Endothelial cell (in vitro differentiated cells): ENCODE measurements at regions not wholly inside any gene's neighbourhood (a gene's known extent, or its start where the extent isn't known, plus 50 kb on each side); places are given as distances from the start of the nearest gene placed in this dataset.

Experiments
- DNase-seq: peaks from one replicate; pipeline ENCODE4 v3.0.0; 2021; ENCODE audit warnings: low spot score
- H3K27ac Mint-ChIP-seq: one replicate; pipeline ENCODE4 v1.8.0; 2021; ENCODE audit warnings: mixed read lengths, inconsistent platforms; ENCODE audit not compliant: unreplicated experiment
- H3K27me3 Mint-ChIP-seq: one replicate; pipeline ENCODE4 v1.8.0; 2021; ENCODE audit warnings: mild to moderate bottlenecking, moderate library complexity, mixed read lengths, inconsistent platforms; ENCODE audit not compliant: unreplicated experiment
- H3K36me3 Mint-ChIP-seq: one replicate; pipeline ENCODE4 v1.8.0; 2021; ENCODE audit warnings: mild to moderate bottlenecking, low read depth, mixed read lengths, inconsistent platforms; ENCODE audit not compliant: unreplicated experiment
- H3K4me1 Mint-ChIP-seq: one replicate; pipeline ENCODE4 v1.8.0; 2021; ENCODE audit warnings: mild to moderate bottlenecking, mixed read lengths, inconsistent platforms; ENCODE audit not compliant: unreplicated experiment
- H3K4me3 Mint-ChIP-seq: one replicate; pipeline ENCODE4 v1.8.0; 2021; ENCODE audit warnings: mild to moderate bottlenecking, mixed read lengths, inconsistent platforms; ENCODE audit not compliant: unreplicated experiment
- H3K9me3 Mint-ChIP-seq: one replicate; pipeline ENCODE4 v1.8.0; 2021; ENCODE audit warnings: mixed read lengths, inconsistent platforms; ENCODE audit not compliant: unreplicated experiment
- TF ChIP-seq, protein P1 (sequence below): fragments of 200-600 bp; sonication (generic); IDR thresholded peaks from one replicate; pipeline ENCODE4 v1.5.0; 2021; ENCODE audit warnings: antibody characterized with exemption; ENCODE audit not compliant: unreplicated experiment

DNA sequence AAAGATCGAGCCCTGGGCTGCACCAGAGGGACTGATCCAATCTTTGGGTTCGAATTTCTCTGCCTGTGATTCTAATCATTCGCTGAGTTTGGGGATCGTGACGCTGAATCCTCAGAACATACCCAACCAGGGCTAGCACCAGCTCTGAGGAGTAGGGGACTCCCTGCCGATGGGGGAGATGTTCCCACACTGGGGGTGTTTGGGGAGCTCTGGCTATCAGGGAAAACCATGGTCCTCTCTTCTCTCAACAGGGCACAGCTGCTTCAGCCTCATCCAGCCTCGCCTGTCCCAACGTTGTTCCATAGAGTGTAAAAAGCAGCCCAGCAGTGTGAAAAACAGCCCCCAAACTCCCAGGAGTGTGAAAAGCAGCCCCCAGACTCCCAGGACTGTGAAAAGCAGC is 136.6 kb downstream of the ANKRD60 start:
- Mint-ChIP-seq H3K27ac (no peak overlapping the region), H3K27me3 (no peaks in the 10 kb centered on the region), H3K4me1 (peaks cover 11% of the 10 kb centered on the region), H3K36me3 (peaks cover 3% of the 10 kb centered on the region), H3K4me3 (no peak overlapping the region), H3K9me3 (no peaks in the 10 kb centered on the region)
- DNase-seq = no peak
- TF ChIP-seq, protein P1, sequence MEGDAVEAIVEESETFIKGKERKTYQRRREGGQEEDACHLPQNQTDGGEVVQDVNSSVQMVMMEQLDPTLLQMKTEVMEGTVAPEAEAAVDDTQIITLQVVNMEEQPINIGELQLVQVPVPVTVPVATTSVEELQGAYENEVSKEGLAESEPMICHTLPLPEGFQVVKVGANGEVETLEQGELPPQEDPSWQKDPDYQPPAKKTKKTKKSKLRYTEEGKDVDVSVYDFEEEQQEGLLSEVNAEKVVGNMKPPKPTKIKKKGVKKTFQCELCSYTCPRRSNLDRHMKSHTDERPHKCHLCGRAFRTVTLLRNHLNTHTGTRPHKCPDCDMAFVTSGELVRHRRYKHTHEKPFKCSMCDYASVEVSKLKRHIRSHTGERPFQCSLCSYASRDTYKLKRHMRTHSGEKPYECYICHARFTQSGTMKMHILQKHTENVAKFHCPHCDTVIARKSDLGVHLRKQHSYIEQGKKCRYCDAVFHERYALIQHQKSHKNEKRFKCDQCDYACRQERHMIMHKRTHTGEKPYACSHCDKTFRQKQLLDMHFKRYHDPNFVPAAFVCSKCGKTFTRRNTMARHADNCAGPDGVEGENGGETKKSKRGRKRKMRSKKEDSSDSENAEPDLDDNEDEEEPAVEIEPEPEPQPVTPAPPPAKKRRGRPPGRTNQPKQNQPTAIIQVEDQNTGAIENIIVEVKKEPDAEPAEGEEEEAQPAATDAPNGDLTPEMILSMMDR = no peak

DNA sequence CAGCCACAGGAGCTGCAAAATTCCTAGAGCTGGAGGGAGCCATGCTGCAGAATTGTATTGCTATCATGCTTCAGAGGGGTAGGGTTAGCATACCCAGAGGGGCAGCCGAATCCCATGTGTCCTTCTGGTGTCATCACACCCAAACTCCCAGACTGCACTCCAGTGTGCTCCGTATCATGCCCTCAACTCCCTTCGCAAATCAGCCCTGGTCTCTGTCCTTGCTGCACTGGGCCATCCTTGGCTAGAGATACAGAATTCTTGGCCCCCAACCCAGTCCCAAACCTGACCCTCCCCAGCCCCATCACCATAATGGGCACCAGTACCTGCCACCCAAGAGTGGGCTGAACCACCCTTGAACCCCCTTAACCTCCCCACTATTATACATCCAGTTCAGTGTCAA is 138.3 kb downstream of the ANKRD60 start:
- H3K36me3 Mint-ChIP-seq = peaks cover 3% of the 10 kb centered on the region
- H3K27ac Mint-ChIP-seq = no peak overlapping the region
- no peak for DNase-seq

DNA sequence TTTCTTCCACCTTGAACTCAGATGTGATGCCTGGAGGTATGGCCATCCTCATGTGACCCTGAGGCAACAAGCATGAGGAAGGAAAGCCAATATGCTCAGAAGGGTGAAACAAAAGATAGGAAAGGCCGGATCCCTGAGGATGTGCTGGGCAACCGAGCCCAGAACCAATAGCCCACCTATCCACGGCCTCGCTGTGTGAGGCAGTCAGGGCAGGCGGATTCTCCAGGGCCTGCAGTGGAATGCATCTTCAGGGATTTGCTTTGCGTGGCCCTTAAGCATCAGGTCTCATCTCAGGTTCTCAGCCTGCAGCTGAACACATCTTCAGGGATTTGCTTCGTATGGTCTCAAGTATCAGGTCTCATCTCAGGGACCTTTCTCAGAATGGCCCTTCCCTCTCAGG is 139.8 kb downstream of the ANKRD60 start:
- H3K9me3 Mint-ChIP-seq = no peaks in the 10 kb centered on the region
- TF ChIP-seq, protein P1 = no peak

More for the DNA sequence above, 138.3 kb downstream of the ANKRD60 start:
- no peak overlapping the region for H3K4me3 Mint-ChIP-seq
- H3K9me3 Mint-ChIP-seq = no peaks in the 10 kb centered on the region
- H3K27me3 Mint-ChIP-seq = no peaks in the 10 kb centered on the region
- TF ChIP-seq, protein P1 = no peak
- H3K4me1 Mint-ChIP-seq = peaks cover 11% of the 10 kb centered on the region

DNA sequence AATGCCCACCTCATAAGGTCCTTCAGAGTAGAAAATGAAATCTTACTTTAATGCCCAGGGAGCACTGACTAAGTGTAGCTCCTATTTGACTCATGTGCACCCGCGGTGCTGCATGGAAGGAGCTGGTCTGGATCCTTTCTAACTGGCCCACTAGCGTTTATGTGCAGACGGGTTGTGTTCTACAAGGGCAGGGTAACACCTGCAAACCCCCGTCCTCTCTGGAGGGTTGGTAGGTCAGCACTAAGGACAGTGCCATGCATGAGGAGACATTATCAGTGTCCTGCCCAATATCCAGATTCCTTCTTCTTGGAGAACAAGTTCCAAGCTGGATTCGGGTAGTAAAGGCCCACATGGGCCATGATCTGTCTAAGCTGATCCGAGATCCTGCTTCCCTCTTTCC is 140.3 kb downstream of the ANKRD60 start:
- H3K4me1 Mint-ChIP-seq = peaks cover 11% of the 10 kb centered on the region
- H3K27me3 Mint-ChIP-seq = no peaks in the 10 kb centered on the region
- H3K9me3 Mint-ChIP-seq = no peaks in the 10 kb centered on the region
- DNase-seq = no peak
- H3K4me3 Mint-ChIP-seq = no peak overlapping the region
- H3K27ac Mint-ChIP-seq = no peak overlapping the region
- TF ChIP-seq, protein P1 = no peak
- H3K36me3 Mint-ChIP-seq = peaks cover 3% of the 10 kb centered on the region

More for the DNA sequence above, 139.8 kb downstream of the ANKRD60 start:
- no peaks in the 10 kb centered on the region for H3K27me3 Mint-ChIP-seq
- no peak overlapping the region for H3K4me3 Mint-ChIP-seq
- DNase-seq = no peak
- peaks cover 11% of the 10 kb centered on the region for H3K4me1 Mint-ChIP-seq
- peaks cover 3% of the 10 kb centered on the region for H3K36me3 Mint-ChIP-seq
- H3K27ac Mint-ChIP-seq = no peak overlapping the region

DNA sequence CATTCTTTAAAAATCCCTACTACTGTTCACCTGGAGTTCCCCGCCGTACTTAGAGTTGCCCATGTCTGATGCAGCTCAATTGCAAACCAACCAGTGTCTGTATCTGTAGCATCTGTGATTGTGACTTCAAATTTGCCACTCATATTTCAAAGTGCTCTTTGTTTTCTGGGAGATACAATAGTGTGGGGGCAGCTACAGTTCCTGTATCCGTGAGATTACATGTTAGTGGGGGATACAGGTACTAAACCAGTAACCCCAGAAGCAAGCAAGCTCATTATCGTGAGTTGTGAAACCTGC is 140.9 kb downstream of the ANKRD60 start:
- Mint-ChIP-seq H3K4me1 (peaks cover 11% of the 10 kb centered on the region), H3K4me3 (no peak overlapping the region), H3K9me3 (no peaks in the 10 kb centered on the region), H3K27ac (no peak overlapping the region), H3K36me3 (peaks cover 3% of the 10 kb centered on the region), H3K27me3 (no peaks in the 10 kb centered on the region)
- DNase-seq = no peak
- TF ChIP-seq, protein P1 = peak; percentile 33
